ENCODE measurements at regions not wholly inside any gene's neighbourhood (a gene's known extent, or its start where the extent isn't known, plus 50 kb on each side); places are given as distances from the start of the nearest gene placed in this dataset.
A peak's percentile ranks its signal among the peaks of the same experiment; 100 is the strongest.
"Not testable (repeated sequence)": the region's sequence is repeated elsewhere in the genome, so short reads cannot be mapped to it uniquely, and the experiment has no call there.

GRCh38 chr5:168128111-168128510, 163.3 kb upstream of the WWC1 start:
- Mint-ChIP-seq H3K4me3 (no peak overlapping the region), H3K9me3 (peaks cover 0 to 11% (median 2%) of the 10 kb centered on the region in 9 donors)
- POLR2A ChIA-PET: no interaction called here

GRCh38 chr5:168128557-168128956, 162.9 kb upstream of the WWC1 start:
- Mint-ChIP-seq H3K4me3 (no peak overlapping the region), H3K9me3 (peaks cover 0 to 10% (median 2%) of the 10 kb centered on the region in 9 donors), H3K27me3 (peaks cover 0 to 10% (median 1%) of the 10 kb centered on the region in 5 donors), H3K27ac (no peak overlapping the region), H3K4me1 (peaks cover 0 to 2% (median 0%) of the 10 kb centered on the region in 4 donors), H3K36me3 (no peaks in the 10 kb centered on the region)
- POLR2A ChIA-PET: no interaction called here
- ATAC-seq (no peak), DNase-seq (no peak)

More at GRCh38 chr5:168128111-168128510, 163.3 kb upstream of the WWC1 start:
- Mint-ChIP-seq H3K4me1 (peaks cover 0 to 2% (median 0%) of the 10 kb centered on the region in 4 donors), H3K27me3 (peaks cover 0 to 10% (median 1%) of the 10 kb centered on the region in 5 donors), H3K27ac (no peak overlapping the region), H3K36me3 (no peaks in the 10 kb centered on the region)
- DNase-seq (no peak), ATAC-seq (no peak)

- POLR2A ChIA-PET: no interaction called here
- peaks cover 0 to 17% (median 0%) of the 10 kb centered on the region in 5 donors for H3K27me3 Mint-ChIP-seq
- DNase-seq: no peak
- H3K36me3 Mint-ChIP-seq: no peaks in the 10 kb centered on the region
- no peak for ATAC-seq
- H3K4me1 Mint-ChIP-seq: no peaks in the 10 kb centered on the region
- H3K9me3 Mint-ChIP-seq: peaks cover 0 to 8% (median 0%) of the 10 kb centered on the region in 9 donors
- H3K4me3 Mint-ChIP-seq: no peak overlapping the region
- no peak overlapping the region for H3K27ac Mint-ChIP-seq
These were observed 159.9 kb upstream of the WWC1 start for GRCh38 chr5:168131519-168131918.

GRCh38 chr5:168132241-168132641, 159.2 kb upstream of the WWC1 start:
- ATAC-seq: no peak
- POLR2A ChIA-PET: no interaction called here

GRCh38 chr5:168135897-168136296, 155.5 kb upstream of the WWC1 start:
- DNase-seq (no peak), ATAC-seq (no peak)
- POLR2A ChIA-PET: no interaction called here
- Mint-ChIP-seq H3K36me3 (no peaks in the 10 kb centered on the region), H3K4me1 (no peaks in the 10 kb centered on the region), H3K4me3 (no peak overlapping the region), H3K27me3 (peaks cover 0 to 25% (median 0%) of the 10 kb centered on the region in 5 donors), H3K27ac (no peak overlapping the region), H3K9me3 (peaks cover 0 to 8% (median 0%) of the 10 kb centered on the region in 9 donors)

More at GRCh38 chr5:168132241-168132641, 159.2 kb upstream of the WWC1 start:
- Mint-ChIP-seq H3K27ac (no peak overlapping the region), H3K4me3 (no peak overlapping the region), H3K27me3 (peaks cover 0 to 19% (median 0%) of the 10 kb centered on the region in 5 donors), H3K9me3 (peaks cover 0 to 8% (median 0%) of the 10 kb centered on the region in 9 donors), H3K36me3 (no peaks in the 10 kb centered on the region), H3K4me1 (no peaks in the 10 kb centered on the region)
- DNase-seq: no peak

- H3K9me3 Mint-ChIP-seq: peaks cover 0 to 8% (median 0%) of the 10 kb centered on the region in 9 donors
- H3K4me3 Mint-ChIP-seq: no peak overlapping the region
- POLR2A ChIA-PET: no interaction called here
- DNase-seq (no peak), ATAC-seq (no peak)
- no peak overlapping the region for H3K27ac Mint-ChIP-seq
- no peaks in the 10 kb centered on the region for H3K4me1 Mint-ChIP-seq
- H3K36me3 Mint-ChIP-seq: no peaks in the 10 kb centered on the region
- H3K27me3 Mint-ChIP-seq: peaks cover 0 to 25% (median 0%) of the 10 kb centered on the region in 5 donors
These were observed 155.1 kb upstream of the WWC1 start for GRCh38 chr5:168136340-168136739.

GRCh38 chr5:168137265-168137664, 154.2 kb upstream of the WWC1 start:
- ATAC-seq: no peak
- peaks cover 0 to 25% (median 0%) of the 10 kb centered on the region in 5 donors for H3K27me3 Mint-ChIP-seq
- H3K4me1 Mint-ChIP-seq: no peaks in the 10 kb centered on the region
- peaks cover 0 to 8% (median 0%) of the 10 kb centered on the region in 9 donors for H3K9me3 Mint-ChIP-seq
- peak in 1 of 10 donors; percentile 3 for DNase-seq
- H3K4me3 Mint-ChIP-seq: no peak overlapping the region
- no peaks in the 10 kb centered on the region for H3K36me3 Mint-ChIP-seq
- H3K27ac Mint-ChIP-seq: no peak overlapping the region
- POLR2A ChIA-PET: no interaction called here

GRCh38 chr5:168140241-168140640, 151.2 kb upstream of the WWC1 start:
- H3K9me3 Mint-ChIP-seq: peaks cover 0 to 2% (median 0%) of the 10 kb centered on the region in 9 donors
- POLR2A ChIA-PET: no interaction called here
- no peaks in the 10 kb centered on the region for H3K4me1 Mint-ChIP-seq
- no peak overlapping the region for H3K27ac Mint-ChIP-seq
- ATAC-seq (no peak), DNase-seq (no peak)
- no peaks in the 10 kb centered on the region for H3K36me3 Mint-ChIP-seq
- no peak overlapping the region for H3K4me3 Mint-ChIP-seq
- peaks cover 0 to 18% (median 0%) of the 10 kb centered on the region in 5 donors for H3K27me3 Mint-ChIP-seq

- Mint-ChIP-seq H3K36me3 (no peaks in the 10 kb centered on the region), H3K27ac (peak overlapping the region in 1 of 10 donors; percentile 30), H3K9me3 (peaks cover 0 to 2% (median 0%) of the 10 kb centered on the region in 9 donors), H3K4me1 (no peaks in the 10 kb centered on the region), H3K4me3 (no peak overlapping the region), H3K27me3 (peaks cover 0 to 6% (median 0%) of the 10 kb centered on the region in 5 donors)
- POLR2A ChIA-PET: no interaction called here
- no peak for ATAC-seq
- DNase-seq: no peak
These were observed 149.0 kb upstream of the WWC1 start for GRCh38 chr5:168142402-168142801.

GRCh38 chr5:168143521-168143920, 147.9 kb upstream of the WWC1 start:
- H3K36me3 Mint-ChIP-seq, H3K27ac Mint-ChIP-seq, H3K4me3 Mint-ChIP-seq, POLR2A ChIA-PET, H3K4me1 Mint-ChIP-seq, H3K9me3 Mint-ChIP-seq, ATAC-seq, DNase-seq, H3K27me3 Mint-ChIP-seq: not testable (repeated sequence)

- POLR2A ChIA-PET: no interaction called here
- H3K4me1 Mint-ChIP-seq: no peaks in the 10 kb centered on the region
- peaks cover 0 to 28% (median 9%) of the 10 kb centered on the region in 5 donors for H3K27me3 Mint-ChIP-seq
- ATAC-seq: no peak
- H3K36me3 Mint-ChIP-seq: no peaks in the 10 kb centered on the region
- H3K27ac Mint-ChIP-seq: no peak overlapping the region
- no peaks in the 10 kb centered on the region for H3K9me3 Mint-ChIP-seq
- H3K4me3 Mint-ChIP-seq: no peak overlapping the region
- no peak for DNase-seq
These were observed 144.3 kb upstream of the WWC1 start for GRCh38 chr5:168147106-168147505.

GRCh38 chr5:168147568-168148360, 143.7 kb upstream of the WWC1 start:
- Mint-ChIP-seq H3K27ac (no peak overlapping the region), H3K4me3 (no peak overlapping the region), H3K4me1 (no peaks in the 10 kb centered on the region), H3K27me3 (peaks cover 0 to 28% (median 9%) of the 10 kb centered on the region in 5 donors), H3K9me3 (no peaks in the 10 kb centered on the region), H3K36me3 (no peaks in the 10 kb centered on the region)
- POLR2A ChIA-PET: no interaction called here
- DNase-seq (no peak), ATAC-seq (no peak)

- Mint-ChIP-seq H3K4me3 (no peak overlapping the region), H3K36me3 (no peaks in the 10 kb centered on the region), H3K27ac (no peak overlapping the region), H3K4me1 (no peaks in the 10 kb centered on the region), H3K9me3 (peaks cover 0 to 2% (median 0%) of the 10 kb centered on the region in 9 donors), H3K27me3 (peaks cover 0 to 28% (median 11%) of the 10 kb centered on the region in 5 donors)
- DNase-seq: no peak
- POLR2A ChIA-PET: no interaction called here
- no peak for ATAC-seq
These were observed 140.4 kb upstream of the WWC1 start for GRCh38 chr5:168151041-168151440.
